Activated CD4-positive, alpha-beta T cell treated with anti-CD3 and anti-CD28 coated beads, Interleukin-2, amount 50 U/mL, for 48 hours (primary cell): ENCODE measurements at regions not wholly inside any gene's neighbourhood (a gene's known extent, or its start where the extent isn't known, plus 50 kb on each side); places are given as distances from the start of the nearest gene placed in this dataset.
"Not testable (repeated sequence)": the region's sequence is repeated elsewhere in the genome, so short reads cannot be mapped to it uniquely, and the experiment has no call there.

Source experiments
- DNase-seq, 2 experiments: peaks; one replicate each; pipeline ENCODE4 v3.0.0-alpha.2; 2020

GRCh38 chr3:102037791-102038190, 188.5 kb downstream of the NFKBIZ start:
- DNase-seq, result no peak

DNA sequence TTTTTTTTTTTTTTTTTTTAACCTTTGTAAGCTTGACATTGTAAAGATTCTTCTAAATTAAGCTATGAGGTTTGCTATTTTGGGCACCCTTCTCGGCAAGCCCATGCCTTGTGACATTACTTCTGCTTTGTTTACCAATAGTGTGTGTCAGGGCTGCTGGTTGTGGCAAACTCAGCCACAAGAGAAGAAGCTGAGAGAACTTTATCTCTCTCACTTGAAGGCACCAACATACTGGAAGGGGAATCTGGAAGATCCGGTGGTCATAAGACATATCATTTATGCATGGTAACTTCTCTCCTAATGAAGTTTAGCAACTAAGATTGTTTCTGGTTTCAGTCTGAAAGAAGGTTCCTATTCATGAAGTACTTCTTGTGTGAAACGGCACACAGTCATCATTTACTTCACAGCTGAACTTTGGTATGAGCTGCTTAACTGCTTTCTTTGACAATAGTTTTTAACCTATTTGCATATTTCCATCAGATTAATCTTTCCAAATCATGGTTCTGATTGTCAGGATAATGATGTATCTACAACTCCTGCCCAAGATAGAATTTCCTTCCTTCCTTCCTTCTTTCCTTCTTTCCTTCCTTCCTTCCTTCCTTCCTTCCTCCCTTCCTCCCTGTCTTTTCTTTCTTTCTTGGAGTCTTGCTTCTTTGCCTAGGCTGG, 189.3 kb downstream of the NFKBIZ start:
- no peak for DNase-seq

GRCh38 chr3:102040144-102040543, 190.8 kb downstream of the NFKBIZ start:
- DNase-seq, result not testable (repeated sequence)

DNA sequence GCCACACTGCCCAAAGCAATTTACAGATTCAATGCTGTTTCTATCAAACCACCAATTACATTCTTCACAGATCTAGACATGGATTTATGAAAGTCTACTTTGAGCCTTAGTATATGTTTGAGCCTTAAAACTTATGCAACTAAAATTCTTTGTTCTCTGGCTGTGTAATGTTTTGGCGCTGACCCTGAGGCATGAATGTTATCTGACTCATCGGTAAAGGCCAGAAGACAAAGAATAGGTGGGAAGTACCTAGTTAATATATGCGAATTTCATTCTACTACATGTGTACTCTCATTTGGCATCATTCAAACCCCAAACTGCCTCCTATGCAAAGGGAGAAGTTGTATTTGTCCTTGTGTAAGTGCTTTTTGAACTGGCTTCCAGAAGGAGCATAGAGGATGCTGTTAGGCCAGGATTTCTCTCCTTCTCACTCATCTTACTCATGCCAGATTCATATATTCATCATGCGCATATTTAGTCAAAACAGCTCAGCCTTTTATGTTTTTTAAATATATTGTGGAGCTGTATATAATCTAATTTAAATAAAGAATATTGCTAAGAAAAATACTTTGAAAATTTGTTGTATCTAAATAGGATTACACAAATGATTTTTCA, 204.2 kb downstream of the NFKBIZ start:
- DNase-seq, result no peak

- no peak for DNase-seq
Observed at GRCh38 chr3:102054543-102055080, 205.3 kb downstream of the NFKBIZ start.

- no peak for DNase-seq
Observed at GRCh38 chr3:102057781-102058421, 208.6 kb downstream of the NFKBIZ start.

DNA sequence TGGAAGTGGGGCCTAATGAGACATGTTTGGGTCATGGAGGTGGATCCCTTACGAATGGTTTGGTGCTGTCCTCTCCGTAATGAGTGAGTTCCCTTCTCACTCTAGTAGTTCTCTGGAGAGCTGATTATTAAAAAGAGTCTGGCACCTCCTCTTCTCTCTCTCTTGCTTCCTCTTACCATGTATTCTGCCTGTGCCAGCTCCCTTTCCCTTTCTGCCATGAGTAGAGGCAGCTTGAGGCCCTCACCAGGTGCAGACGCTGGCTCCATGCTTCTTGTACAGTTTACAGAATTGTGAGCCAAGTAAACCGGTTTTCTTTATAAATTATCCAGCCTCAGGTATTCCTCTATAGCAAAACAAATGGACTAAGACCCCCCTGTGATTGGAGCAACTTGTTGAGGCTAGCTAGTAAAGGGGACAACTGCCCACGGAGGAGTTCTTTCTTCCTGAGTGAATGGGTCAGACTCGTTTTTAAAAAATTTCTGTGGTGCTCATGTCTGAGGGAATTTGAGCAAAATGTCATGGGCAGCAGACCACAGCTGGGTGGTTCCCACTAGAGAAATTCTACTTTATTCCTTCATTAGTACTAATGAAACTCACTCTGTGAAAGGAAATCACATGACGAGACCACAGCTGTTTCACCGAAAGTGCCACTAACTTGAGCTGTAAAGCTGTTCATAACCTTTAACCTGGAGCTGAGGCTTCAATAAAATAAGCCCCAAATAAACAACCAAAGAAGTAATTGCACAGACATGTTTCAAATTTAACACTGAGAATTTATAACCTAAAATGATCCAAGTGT, 210.0 kb downstream of the NFKBIZ start:
- no peak for DNase-seq

DNA sequence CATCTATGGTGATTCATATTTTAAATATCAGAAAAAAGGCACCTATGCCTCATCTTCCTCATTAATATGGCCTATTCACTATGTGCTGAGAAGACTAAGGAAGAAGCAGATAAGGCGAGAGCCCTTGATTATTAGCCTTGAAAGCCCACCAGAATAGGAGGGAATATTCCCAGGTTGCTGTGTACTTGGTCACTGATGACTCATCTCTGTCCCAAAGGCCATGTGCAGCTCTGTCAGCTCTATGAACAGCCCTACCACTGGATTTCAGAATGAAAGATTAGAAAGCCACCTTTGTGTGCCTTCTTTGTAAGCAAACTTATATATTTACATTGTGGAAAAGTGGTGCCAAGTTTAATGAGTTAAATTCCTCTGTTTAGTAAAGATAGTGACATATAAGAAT, 211.5 kb downstream of the NFKBIZ start:
- no peak for DNase-seq

DNA sequence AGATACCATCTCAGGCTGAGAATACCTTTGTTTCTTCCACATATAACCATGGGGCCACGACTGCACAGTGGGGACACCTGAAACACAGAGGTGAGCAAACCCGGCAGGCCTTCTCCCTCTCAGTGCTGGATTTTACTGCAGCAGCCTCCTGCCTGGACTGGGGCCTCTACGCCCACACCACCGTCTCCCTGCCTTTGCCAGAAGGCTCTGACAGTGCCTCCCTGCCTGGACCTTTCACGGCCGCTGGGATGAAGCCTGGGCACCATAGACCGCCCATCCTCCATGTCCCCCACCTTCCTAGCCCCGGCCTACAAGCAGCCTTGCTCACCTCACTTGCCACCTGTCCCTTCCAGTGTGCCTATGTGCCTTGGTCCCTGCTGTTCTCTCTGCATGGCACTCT, 214.3 kb downstream of the NFKBIZ start:
- no peak for DNase-seq

- no peak for DNase-seq
Observed at GRCh38 chr3:102066470-102066869, 217.2 kb downstream of the NFKBIZ start.

- no peak for DNase-seq
Observed at GRCh38 chr3:102068327-102068726, 219.0 kb downstream of the NFKBIZ start.

- DNase-seq, result no peak
Observed at GRCh38 chr3:102068736-102069135, 219.4 kb downstream of the NFKBIZ start.

DNA sequence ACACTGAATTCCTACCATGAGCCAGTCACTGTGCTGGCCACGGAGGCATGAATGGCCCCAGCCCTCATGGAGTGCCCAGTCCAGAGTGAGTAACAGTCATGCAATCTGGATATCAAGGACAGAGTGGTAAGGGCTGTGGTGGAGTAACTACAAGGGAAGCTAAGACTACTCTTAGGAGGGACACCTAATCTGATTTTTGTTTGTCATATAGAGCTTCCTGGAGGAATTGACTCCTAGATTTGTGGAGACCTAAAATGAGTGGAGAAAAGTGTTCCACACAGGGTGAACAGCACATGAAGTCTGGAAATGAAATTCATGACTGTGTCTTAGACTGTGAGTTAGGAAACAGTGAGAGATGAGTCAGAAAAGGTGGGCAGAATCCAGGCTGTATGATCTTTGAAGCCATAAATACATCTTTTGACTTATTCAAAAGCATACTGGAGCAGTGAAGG, 219.9 kb downstream of the NFKBIZ start:
- no peak for DNase-seq

DNA sequence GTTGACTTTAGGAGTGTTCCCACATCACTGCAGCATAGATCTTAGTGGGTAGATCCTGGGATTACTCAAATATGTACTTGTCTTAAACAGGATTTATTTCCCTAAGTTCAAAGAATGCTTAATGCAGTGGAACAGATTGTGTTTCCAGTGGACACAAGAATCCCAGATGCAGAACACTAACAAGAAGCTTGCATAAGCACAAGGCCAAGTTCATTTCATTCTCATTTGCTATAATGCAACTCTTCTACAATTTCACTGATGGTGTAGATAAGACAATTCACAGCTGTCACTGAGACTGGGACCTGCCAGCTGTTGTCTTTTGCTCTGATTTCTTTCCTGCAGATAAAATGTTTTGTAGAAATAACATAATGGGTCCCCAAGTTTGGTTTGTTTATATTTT, 225.6 kb downstream of the NFKBIZ start:
- no peak for DNase-seq

DNA sequence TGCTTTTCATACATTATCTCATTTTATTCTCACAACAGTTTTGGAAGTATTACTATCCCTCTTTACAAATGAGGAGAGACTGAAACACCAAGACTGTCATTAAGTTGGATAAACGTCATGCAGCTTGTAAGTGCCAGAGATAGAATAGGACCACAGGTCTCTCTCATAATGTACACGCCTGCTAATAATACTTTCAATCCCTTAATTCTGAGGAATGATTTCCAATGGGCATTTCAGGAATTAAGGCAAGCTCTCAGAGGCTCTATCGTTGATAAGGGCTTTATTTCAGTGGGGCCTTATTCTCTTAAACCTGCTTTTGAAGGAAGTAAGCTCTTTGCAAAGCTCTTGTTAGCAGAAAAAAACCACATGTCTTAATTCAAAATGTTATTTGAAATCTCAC, 229.1 kb downstream of the NFKBIZ start:
- DNase-seq, result no peak

- no peak for DNase-seq
Observed at GRCh38 chr3:102078854-102079808, 229.8 kb downstream of the NFKBIZ start.

- DNase-seq, result no peak
Observed at GRCh38 chr3:102079809-102080197, 230.5 kb downstream of the NFKBIZ start.

DNA sequence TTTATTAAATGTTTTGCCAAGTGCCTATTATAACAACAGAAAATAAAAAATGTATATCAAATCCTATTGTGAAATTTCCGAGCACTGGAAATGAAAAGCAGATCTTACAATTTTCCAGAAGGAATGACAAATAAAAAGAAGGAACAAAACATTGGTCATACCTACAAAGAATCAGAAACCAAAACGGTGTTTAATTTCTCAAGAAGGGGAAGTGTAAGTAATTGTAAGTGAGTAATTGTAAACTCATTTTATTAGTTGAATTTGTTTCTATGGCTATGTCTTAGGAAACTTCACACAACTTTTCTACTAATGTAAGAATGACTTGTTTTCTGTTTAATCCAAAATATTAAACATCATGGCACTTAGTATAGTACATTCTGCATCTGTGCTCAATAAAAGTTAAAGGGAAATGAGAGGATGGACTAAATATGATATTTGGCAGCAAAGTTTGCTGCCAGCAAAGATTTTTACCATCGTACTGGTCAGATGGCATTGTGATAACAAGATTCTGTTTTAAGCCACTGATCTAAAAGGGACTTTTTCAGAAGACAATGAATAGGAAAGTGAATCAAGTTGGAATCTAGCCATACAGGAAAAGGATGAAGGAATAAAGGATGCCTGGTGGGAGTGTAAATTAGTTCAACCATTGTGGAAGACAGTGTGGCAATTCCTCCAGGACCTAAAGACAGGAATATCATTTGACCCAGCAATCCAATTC, 232.4 kb downstream of the NFKBIZ start:
- no peak for DNase-seq

DNA sequence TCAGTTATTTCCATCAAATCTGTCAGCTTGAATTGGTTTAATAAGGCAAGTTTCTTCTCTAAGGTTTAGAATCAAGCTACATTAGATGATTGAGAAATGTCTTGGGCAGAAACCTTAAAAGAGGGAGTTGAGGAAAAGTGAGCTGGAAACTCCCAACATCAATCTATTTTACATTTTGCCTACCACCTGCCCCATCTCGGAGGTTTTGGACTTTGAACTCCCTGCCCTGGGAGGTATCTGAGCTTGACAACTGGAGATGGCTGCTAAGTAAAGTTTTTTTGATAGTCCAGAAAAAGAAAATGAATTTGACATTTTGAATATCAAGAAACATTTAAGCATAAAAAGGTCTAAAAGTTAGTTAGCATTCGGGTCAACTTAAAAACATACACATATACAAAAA, 234.2 kb downstream of the NFKBIZ start:
- no peak for DNase-seq

DNA sequence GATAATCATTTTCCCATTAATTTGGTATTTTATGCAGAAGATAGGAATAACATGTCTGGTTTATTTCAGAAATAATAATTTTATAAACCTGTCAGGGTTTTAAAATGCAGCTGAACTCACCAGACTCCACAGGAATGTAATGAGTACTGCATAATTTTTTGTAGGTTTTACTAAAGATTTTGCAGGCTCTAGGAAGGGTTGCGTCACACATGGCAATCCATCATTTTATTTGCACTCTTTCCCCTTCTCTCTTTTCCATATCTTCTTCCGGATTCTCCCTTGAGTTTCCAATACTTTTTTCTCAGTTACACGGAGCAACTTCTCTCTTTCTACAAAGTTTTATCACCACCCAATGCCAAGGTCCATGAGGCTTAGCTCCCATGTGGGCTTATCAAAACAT, 234.7 kb downstream of the NFKBIZ start:
- DNase-seq, result no peak

DNA sequence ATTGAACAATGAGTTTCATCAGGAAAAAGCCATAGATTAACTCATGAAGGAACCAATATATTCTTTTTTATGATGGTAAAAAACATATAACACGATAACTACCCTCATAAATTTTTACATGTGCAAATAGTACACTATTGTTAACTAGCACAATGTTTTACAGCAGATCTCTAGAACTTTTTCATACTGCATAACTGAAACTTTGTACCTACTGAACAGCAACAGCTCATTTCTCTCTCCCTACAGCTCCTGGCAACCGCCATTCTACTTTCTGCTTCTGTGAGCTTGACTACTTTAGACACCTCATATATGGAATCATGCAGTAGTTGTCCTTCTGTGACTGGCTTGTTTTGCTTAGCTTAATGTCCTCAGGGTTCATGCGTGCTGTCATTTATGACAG, 235.4 kb downstream of the NFKBIZ start:
- DNase-seq, result no peak
